ENCODE measurements at regions not wholly inside any gene's neighbourhood (a gene's known extent, or its start where the extent isn't known, plus 50 kb on each side); places are given as distances from the start of the nearest gene placed in this dataset.

GRCh38 chr13:103315711-103316110 is 249.5 kb upstream of the SLC10A2 start:
- Histone ChIP-seq H3K9me3 (no peaks in the 10 kb centered on the region), H3K36me3 (replicated peaks in 1 of 2; ENCODE audit: insufficient read depth in 1 of 2, low read depth in 2 of 2) (no peaks in the 10 kb centered on the region), H3K27me3 (no peaks in the 10 kb centered on the region), H3K4me3 (no peak overlapping the region), H3K27ac (no peak overlapping the region), H3K4me1 (no peaks in the 10 kb centered on the region)
- intact Hi-C loops (cut with DNase I): no loop called here
- TF ChIP-seq CTCF (IDR thresholded peaks at IDR 0.05): no peak
- TF ChIP-seq POLR2A (IDR thresholded peaks at IDR 0.05): no peak
- no peak for DNase-seq
- no peak for ATAC-seq
- 74 to 79% methylated on average over 2 of the region's 2 CpGs for WGBS, 2 donors

- no peak for ATAC-seq
- H3K9me3 ChIP-seq: no peaks in the 10 kb centered on the region
- WGBS, 2 donors: 70 to 77% methylated on average over 2 of the region's 2 CpGs
These were observed 246.2 kb upstream of the SLC10A2 start for GRCh38 chr13:103312467-103312866.

GRCh38 chr13:103308667-103309066 is 242.4 kb upstream of the SLC10A2 start:
- Histone ChIP-seq H3K27ac (no peak overlapping the region), H3K9me3 (no peaks in the 10 kb centered on the region), H3K4me1 (no peaks in the 10 kb centered on the region), H3K4me3 (no peak overlapping the region), H3K36me3 (replicated peaks in 1 of 2; ENCODE audit: insufficient read depth in 1 of 2, low read depth in 2 of 2) (no peaks in the 10 kb centered on the region), H3K27me3 (no peaks in the 10 kb centered on the region)
- DNase-seq (no peak), ATAC-seq (no peak)
- WGBS, 2 donors: 34 to 49% methylated on average over 4 of the region's 4 CpGs
- TF ChIP-seq CTCF (IDR thresholded peaks at IDR 0.05) (no peak), POLR2A (IDR thresholded peaks at IDR 0.05) (no peak)
- intact Hi-C loops (cut with DNase I): no loop called here

More at GRCh38 chr13:103312467-103312866, 246.2 kb upstream of the SLC10A2 start:
- TF ChIP-seq CTCF (IDR thresholded peaks at IDR 0.05) (no peak), POLR2A (IDR thresholded peaks at IDR 0.05) (no peak)
- no peak overlapping the region for H3K4me3 ChIP-seq
- DNase-seq: no peak
- no peaks in the 10 kb centered on the region for H3K36me3 ChIP-seq (replicated peaks in 1 of 2; ENCODE audit: insufficient read depth in 1 of 2, low read depth in 2 of 2)
- no peaks in the 10 kb centered on the region for H3K4me1 ChIP-seq
- intact Hi-C loops (cut with DNase I): no loop called here
- no peak overlapping the region for H3K27ac ChIP-seq
- H3K27me3 ChIP-seq: no peaks in the 10 kb centered on the region

GRCh38 chr13:103306163-103306562 is 239.9 kb upstream of the SLC10A2 start:
- no peak for ATAC-seq
- H3K36me3 ChIP-seq (replicated peaks in 1 of 2; ENCODE audit: insufficient read depth in 1 of 2, low read depth in 2 of 2): no peaks in the 10 kb centered on the region
- no peak overlapping the region for H3K27ac ChIP-seq
- intact Hi-C loops (cut with DNase I): no loop called here
- DNase-seq: no peak
- H3K4me3 ChIP-seq: no peak overlapping the region
- TF ChIP-seq POLR2A (IDR thresholded peaks at IDR 0.05): no peak
- TF ChIP-seq CTCF (IDR thresholded peaks at IDR 0.05): no peak
- no peaks in the 10 kb centered on the region for H3K4me1 ChIP-seq
- no peaks in the 10 kb centered on the region for H3K9me3 ChIP-seq
- 20 to 23% methylated on average over 7 of the region's 7 CpGs for WGBS, 2 donors
- no peaks in the 10 kb centered on the region for H3K27me3 ChIP-seq

- WGBS, 2 donors: 36 to 45% methylated on average over 4 of the region's 4 CpGs
- no peaks in the 10 kb centered on the region for H3K9me3 ChIP-seq
- intact Hi-C loops (cut with DNase I): no loop called here
- no peak for TF ChIP-seq CTCF (IDR thresholded peaks at IDR 0.05)
- no peak for TF ChIP-seq POLR2A (IDR thresholded peaks at IDR 0.05)
- H3K4me3 ChIP-seq: no peak overlapping the region
- H3K27ac ChIP-seq: no peak overlapping the region
- no peaks in the 10 kb centered on the region for H3K27me3 ChIP-seq
- ATAC-seq: no peak
- no peaks in the 10 kb centered on the region for H3K36me3 ChIP-seq (replicated peaks in 1 of 2; ENCODE audit: insufficient read depth in 1 of 2, low read depth in 2 of 2)
- DNase-seq: no peak
- H3K4me1 ChIP-seq: no peaks in the 10 kb centered on the region
These were observed 236.9 kb upstream of the SLC10A2 start for GRCh38 chr13:103303078-103303651.
